ENCODE measurements at regions not wholly inside any gene's neighbourhood (a gene's known extent, or its start where the extent isn't known, plus 50 kb on each side); places are given as distances from the start of the nearest gene placed in this dataset.
"Not testable (repeated sequence)": the region's sequence is repeated elsewhere in the genome, so short reads cannot be mapped to it uniquely, and the experiment has no call there.

DNA sequence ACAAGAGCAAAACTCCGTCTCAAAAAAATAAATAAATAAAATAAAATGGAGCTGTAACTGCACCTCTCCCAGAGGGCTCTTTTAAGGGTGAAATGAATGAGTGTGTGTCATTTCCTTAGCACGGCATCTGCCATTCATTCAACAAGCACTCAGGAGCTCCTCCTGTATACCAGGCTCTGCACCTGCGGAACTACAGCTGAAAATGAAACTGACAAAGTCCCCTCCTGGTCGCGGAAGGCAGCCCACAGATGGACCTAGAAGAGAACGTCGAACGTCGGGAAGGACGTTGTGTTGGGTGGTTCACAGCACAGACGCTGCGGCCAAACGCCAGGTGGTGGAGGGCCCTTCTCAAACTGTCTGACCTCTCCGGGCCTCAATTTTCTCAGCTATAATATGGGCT lies 256.4 kb downstream of the TFAP2C start:
- no peak for DNase-seq

- DNase-seq, result no peak
Measured at GRCh38 chr20:56890011-56890410, 260.9 kb downstream of the TFAP2C start.

- no peak for DNase-seq
Measured at GRCh38 chr20:56893226-56893917, 264.3 kb downstream of the TFAP2C start.

GRCh38 chr20:56896447-56896846 lies 267.3 kb downstream of the TFAP2C start:
- no peak for DNase-seq

DNA sequence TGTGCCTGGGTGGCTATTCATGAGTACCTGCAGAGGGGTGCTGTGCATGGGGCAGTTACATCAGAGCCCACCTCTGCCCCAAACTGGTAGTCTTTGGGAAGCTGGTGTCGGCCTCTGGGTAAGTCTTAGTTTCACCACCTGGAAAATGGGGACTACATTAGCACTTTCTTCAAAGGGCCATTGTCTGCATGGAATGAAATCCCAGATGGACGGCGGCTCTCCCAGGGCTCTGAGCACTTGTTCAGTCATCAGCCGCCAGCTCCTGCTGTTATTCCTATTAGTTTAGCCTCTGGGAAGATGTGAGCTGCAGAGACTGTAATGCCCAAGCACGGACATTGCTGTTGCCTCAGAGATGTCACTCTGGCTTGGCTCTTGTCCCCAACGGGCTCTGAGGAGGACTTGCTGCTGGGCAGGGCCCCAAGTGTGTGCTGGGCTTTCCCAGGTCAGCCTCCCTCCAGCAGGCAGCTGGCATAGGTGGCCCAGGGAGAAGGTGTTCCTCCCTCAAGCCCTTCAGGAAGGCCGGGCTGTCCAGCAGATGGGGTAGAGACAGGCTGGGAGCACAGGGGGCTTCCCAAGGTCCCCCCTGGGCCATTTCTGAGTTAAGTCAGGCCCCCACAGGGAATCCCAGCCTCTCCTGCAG lies 268.3 kb downstream of the TFAP2C start:
- no peak for DNase-seq

DNA sequence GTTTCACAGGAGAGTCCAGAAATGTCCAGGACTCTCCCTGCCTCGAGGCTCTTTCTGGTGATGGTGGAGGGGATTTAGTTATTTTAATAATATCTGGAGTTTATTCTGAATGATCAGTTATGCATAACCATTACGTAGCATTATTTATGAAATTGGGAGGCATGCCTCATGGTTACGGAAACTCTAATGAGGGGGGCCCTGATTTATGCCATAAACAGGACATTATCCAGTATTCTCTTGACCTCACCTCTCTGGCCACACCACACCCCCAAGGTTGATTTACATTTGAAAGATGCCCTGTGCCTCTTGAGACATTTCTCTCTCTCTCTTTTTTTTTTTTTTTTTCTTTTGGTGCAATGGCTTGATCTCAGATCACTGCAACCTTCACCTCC lies 268.8 kb downstream of the TFAP2C start:
- DNase-seq, result no peak

GRCh38 chr20:56899506-56899905 lies 270.4 kb downstream of the TFAP2C start:
- no peak for DNase-seq

- DNase-seq, result no peak
Measured at GRCh38 chr20:56900252-56900651, 271.1 kb downstream of the TFAP2C start.

- no peak for DNase-seq
Measured at GRCh38 chr20:56903421-56903820, 274.3 kb downstream of the TFAP2C start.

GRCh38 chr20:56903858-56904257 lies 274.8 kb downstream of the TFAP2C start:
- no peak for DNase-seq

DNA sequence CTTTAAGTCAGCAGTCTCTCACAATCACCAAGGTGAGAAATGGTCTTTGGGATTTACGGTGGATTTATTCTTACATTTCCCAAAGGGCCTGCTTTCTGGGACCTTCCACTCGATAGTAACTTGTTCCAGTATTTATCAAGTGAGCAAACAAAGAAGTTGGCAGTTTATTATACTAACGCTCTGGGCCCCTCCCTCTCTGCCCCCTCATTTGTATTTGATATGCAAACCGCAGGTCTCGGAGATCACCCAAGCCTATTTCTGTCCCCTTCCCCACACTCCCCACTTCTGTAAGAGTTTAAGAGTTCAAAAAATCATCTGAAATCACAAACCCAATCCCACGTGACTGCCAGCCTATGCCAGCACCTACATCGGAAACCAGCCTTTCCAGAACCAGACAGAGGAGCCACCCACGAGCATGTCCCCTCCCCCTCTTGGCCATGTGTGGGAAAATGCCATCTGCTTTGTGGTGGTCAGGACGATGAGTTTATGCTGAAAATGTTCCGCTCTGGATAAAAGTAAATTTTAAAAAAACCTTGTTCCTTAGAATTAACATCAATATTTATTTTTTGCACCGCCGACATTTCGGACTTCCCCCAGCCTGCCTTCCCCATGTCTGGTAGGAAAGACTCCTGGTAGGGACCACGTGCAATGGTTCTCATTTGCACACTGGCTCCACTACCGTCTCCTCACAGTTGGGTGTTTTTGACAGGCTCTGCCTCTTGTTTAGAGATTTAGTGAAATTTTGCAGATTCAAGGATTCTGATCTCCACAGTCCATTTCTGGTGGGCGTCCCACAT lies 281.0 kb downstream of the TFAP2C start:
- DNase-seq, result no peak

GRCh38 chr20:56911946-56912345 lies 282.8 kb downstream of the TFAP2C start:
- DNase-seq, result no peak

DNA sequence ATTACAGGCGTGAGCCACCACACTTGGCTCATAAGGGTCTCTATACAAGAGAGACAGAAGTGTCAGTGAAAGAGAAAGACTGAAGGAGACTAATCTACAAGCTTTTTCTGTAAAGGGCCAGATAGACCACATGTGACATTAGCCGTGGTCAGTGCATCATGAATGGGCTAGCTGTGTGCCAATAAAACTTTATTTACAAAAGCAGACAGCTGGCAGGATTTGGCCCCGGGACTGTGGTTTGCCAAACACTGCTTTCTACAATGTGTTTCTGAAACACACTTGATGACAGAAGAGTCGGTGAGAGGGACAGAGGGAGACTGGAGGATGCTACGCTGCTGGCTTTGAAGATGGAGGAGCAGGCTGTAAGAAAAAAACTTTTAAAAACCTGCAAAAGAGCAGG lies 285.4 kb downstream of the TFAP2C start:
- DNase-seq, result no peak

- DNase-seq, result no peak
Measured at GRCh38 chr20:56916345-56916622, 287.2 kb downstream of the TFAP2C start.

- not testable (repeated sequence) for DNase-seq
Measured at GRCh38 chr20:56920041-56920440, 290.9 kb downstream of the TFAP2C start.

DNA sequence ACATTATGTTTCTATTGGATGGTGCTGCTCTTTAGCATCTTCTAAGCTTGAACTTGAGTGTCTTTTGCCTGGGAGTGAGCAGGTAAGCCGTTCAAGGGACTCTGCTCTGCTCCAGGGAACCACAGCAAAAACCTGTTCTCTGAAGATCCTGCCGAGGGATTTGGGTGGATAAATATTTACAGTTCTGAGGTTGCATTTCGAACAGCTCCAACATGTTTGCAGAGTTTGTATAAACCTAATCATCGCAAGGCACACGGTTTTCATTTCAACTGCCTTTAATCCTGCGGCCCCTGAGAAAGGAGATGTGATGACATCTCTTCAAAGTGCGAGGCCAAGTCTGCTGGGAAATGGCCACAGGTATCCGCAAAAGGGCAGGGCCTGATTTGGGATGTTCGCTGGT lies 293.4 kb downstream of the TFAP2C start:
- DNase-seq, result no peak

- DNase-seq, result no peak
Measured at GRCh38 chr20:56924292-56925081, 295.4 kb downstream of the TFAP2C start.

GRCh38 chr20:56925082-56925830 lies 296.1 kb downstream of the TFAP2C start:
- no peak for DNase-seq

DNA sequence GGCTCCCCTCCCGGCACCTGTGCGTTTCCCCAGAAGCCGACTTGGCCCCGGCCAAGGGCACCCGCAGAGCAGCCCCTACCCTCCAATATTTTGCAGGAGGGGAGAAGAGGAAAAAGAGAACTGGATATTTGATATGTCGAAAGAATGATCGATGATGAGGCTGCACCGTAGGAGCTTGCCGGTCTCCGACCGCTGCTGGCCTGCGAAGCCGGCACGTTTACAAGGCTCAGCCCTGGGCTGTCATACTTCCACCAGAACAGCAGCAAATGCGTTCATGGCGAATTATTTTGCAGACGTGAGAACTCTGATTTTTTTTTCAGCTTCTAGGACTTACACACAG lies 296.7 kb downstream of the TFAP2C start:
- DNase-seq, result no peak

DNA sequence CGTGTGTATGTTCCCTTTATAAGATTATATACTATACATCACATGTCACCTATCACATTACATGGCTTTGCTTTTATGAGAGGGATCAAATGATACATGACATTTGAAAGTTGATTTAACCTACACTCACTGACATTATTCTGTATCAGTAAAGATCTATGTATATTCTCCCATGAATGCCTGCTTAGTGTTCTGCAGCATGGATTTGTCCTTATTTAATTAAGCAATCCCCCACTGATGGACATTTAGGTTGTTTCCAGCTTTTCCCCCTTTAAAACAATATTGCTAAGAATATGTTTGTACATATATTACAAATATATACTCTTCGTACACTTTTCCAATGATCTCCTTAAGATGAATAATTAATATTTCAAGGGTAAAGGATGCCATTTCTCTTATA lies 297.4 kb downstream of the TFAP2C start:
- DNase-seq, result no peak

- DNase-seq, result no peak
Measured at GRCh38 chr20:56927127-56927526, 298.0 kb downstream of the TFAP2C start.

GRCh38 chr20:56928007-56928406 lies 298.9 kb downstream of the TFAP2C start:
- DNase-seq, result no peak

DNA sequence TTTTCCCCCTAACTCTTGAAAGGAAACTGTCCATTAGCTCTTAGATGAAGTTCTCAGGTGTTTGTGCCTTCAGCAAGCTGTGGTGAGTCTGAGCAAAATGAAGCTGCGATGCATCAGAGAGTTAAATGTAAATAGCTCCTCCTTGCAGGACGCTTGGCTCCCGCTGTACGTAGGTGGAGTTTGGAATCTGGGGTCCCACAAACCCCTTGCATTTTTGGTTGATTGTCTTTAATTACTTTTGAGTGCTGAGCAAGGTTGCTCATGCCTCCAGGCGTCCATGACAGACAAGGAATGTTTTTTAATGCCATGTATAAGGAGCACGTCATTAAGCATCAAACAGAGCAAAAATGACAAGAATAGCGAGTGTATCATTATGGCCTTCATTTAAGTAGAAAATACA lies 300.5 kb downstream of the TFAP2C start:
- DNase-seq, result no peak
